Keratinocyte (primary cell): ENCODE measurements at regions not wholly inside any gene's neighbourhood (a gene's known extent, or its start where the extent isn't known, plus 50 kb on each side); places are given as distances from the start of the nearest gene placed in this dataset.

Experiments used
- CTCF ChIP-seq, 3 experiments: IDR thresholded peaks in 1 of 3; conservative IDR thresholded peaks in 1 of 3; optimal IDR thresholded peaks in 1 of 3; 2 replicates in 2 of 3; 3 replicates in 1 of 3; pipeline versions ENCODE3 to v1.5.1; 2011; ENCODE audit warnings: low read length in 3 of 3, mild to moderate bottlenecking in 3 of 3, moderate library complexity in 2 of 3, control low read depth in 1 of 3, inconsistent platforms in 1 of 3; ENCODE audit not compliant: insufficient read depth in 2 of 3; ENCODE audit errors: extremely low read depth in 1 of 3
- EZH2 ChIP-seq: IDR thresholded peaks from one replicate; pipeline ENCODE4 v1.6.1; 2012; ENCODE audit warnings: inconsistent platforms, mild to moderate bottlenecking, low read length, moderate library complexity

DNA sequence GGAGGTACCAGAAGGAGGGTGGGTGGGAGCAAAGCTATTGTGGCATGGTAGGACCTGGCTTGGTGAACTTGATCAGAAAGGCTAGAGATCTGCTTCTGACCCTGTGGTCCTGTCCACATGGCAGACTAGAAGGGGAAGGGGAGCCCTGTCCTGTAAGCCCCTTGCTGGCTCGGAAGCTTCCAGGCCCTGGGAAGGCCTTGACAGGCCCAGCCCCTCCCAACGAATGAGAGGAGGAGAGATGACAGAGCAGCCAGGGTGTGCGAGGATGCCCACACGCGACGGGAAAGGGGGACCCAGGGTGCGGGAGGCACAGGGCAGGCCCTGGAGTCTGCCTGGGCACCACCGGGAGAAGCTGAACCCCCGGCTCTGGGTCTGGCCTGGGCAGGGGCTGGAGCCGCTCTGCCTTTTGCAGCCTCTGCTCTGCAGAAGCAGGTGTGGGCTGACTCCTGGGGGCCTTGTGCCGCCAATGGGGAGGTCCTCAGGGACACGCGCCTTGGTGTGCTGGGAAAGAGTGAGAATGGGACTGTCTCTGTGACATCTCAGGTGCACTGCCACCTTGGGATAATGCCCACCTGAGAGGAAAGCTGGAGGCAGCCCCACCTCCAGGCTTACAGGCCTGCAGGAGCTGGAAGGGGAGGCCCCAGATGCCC is 1447.5 kb downstream of the BRD1 start:
- TF ChIP-seq CTCF (optimal IDR thresholded peaks at IDR 0.05 in 1 of 3, IDR thresholded peaks at IDR 0.05 in 1 of 3, conservative IDR thresholded peaks at IDR 0.05 in 1 of 3; ENCODE audit: extremely low read depth in 1 of 3, insufficient read depth in 2 of 3, low read length in 3 of 3) (no peak), EZH2 (no peak)
